ENCODE measurements at regions not wholly inside any gene's neighbourhood (a gene's known extent, or its start where the extent isn't known, plus 50 kb on each side); places are given as distances from the start of the nearest gene placed in this dataset.

- TF ChIP-seq POLR2A (IDR thresholded peaks at IDR 0.05) (no peak), CTCF (IDR thresholded peaks at IDR 0.05 in 8 of 11, conservative IDR thresholded peaks at IDR 0.05 in 3 of 11) (no peak), POLR2AphosphoS5 (IDR thresholded peaks at IDR 0.05) (no peak)
Observed at GRCh38 chr12:78671295-78671694, 193.3 kb upstream of the SYT1 start.

Measured in spleen (tissue), 7 donors.